Astrocyte of the hippocampus (primary cell): ENCODE measurements at regions not wholly inside any gene's neighbourhood (a gene's known extent, or its start where the extent isn't known, plus 50 kb on each side); places are given as distances from the start of the nearest gene placed in this dataset.
A peak's percentile ranks its signal among the peaks of the same experiment; 100 is the strongest.
"Not testable (repeated sequence)": the region's sequence is repeated elsewhere in the genome, so short reads cannot be mapped to it uniquely, and the experiment has no call there.

Source experiments
- DNase-seq: peaks from one replicate; pipeline ENCODE4 v3.0.0; 2011; ENCODE audit warnings: low read depth, low spot score

DNA sequence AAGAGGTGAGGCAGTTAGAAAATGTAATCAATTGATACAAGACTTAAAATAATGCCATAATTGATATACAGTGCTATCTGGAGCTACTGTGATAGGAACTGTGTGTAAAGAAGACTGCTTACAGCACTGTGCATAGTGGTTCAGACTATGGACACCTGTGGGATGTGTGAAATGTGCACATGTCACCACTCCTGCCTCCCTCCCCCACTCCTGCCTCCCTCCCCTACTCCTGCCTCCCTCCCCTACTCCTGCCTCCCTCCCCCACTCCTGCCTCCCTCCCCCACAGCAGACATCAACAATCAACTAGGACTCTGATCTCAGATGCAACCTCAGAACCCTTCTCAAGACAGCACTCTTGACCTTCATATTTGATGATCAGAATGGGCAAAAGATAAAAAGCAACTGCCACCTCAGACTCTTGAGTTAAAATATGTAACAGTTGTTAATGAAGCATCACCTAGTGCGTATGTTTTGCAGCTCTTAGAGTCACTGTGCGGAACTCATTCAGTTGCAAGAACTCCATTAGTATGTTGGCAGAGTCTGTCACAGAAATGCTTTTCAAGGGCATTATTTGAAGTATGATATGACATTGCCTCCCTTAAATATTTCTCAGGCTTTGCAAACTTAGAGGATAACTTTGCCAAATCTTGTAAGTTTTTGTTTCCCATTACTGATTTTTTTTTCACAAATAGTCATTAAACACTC is 255.2 kb upstream of the DDHD1 start:
- DNase-seq, result no peak

DNA sequence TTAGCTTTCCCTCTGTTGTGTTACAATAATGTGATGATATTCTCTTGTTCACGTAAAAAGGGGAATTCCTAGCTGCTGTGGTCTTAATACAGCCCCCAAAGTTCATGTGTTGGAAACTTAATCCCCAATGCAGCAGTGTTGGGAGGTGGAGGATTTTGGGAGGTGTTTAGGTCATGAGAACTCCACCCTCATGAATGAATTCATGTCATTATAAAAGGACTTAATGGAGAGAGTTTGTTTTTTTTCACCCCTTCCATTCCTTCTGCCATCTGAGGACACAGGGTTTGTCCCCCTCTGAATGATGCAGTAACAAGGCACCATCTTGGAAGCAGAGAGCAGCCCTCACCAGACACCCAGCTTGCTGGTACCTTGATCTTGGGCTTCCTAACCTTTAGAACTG is 253.4 kb upstream of the DDHD1 start:
- DNase-seq, result no peak

DNA sequence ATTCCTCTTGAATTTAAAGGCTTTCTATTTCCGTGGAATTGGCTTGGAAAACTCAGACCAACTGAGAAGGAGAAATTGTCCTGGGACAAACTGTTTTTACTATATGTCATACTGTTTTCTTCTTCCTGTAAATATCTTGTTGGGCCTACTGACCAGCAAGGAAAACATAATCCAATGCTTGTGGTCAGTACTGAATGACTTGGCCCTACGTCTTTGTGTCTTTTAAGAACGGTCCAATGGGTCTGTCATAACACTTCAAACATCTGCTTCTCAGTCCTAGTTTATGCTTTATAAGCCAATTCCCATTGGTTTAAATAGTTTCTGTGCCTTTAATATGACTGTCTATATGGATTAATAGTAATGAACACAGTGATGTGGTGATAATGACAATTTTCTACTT is 248.5 kb upstream of the DDHD1 start:
- no peak for DNase-seq

DNA sequence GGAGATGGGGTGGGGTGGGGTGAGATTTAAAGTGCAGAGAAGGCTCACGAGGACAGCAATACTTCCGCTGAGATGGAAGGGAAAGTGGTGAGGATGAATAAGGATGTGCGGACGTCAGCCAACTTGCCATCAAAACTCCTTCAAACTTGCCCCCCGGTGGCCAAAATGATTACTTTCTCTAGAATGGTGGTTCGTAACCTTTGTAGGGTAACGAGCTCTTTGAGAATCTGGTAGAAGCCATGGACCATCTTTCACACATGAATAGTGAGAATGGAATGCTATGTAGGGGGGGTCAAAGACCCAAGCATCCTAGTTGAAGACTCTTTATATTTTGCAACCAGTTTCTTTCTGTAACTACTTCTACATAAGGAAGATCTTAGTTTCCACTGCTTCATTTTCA is 245.9 kb upstream of the DDHD1 start:
- peak; percentile 73 for DNase-seq

DNA sequence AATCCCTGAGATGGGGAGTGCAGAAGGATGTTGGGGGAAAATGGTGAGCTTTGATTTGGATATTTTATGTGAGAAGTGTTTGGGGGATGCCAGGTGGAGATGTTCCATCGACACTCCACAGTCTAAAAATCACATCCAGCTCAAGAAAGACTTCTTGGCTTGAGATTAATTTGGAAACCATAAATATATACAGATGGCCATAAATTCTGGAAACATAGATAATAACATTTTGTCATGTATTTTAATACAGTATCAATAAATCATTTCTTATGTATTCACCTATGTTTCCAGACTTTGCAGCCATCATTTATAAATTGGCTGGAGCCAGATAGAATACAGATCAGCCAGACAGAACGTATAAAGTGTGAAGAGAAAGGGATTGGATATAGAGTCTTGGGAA is 245.5 kb upstream of the DDHD1 start:
- no peak for DNase-seq

DNA sequence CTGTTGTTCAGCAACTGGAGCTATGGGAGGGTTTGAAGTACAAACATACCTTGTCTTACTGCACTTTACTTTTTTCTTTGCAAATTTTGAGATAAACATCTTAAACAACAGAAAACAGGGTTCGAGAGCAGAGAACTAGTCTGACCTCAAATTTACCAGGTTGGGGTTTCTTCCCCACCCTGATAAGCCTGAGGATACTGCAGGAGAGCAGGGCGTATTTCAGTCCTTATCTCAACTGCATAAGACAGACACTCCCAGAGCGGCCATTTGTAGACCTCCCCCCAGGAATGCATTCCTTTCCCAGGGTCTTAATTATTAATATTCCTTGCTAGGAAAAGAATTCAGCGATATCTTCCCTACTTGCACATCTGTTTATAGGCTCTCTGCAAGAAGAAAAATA is 242.1 kb upstream of the DDHD1 start:
- DNase-seq, result not testable (repeated sequence)

DNA sequence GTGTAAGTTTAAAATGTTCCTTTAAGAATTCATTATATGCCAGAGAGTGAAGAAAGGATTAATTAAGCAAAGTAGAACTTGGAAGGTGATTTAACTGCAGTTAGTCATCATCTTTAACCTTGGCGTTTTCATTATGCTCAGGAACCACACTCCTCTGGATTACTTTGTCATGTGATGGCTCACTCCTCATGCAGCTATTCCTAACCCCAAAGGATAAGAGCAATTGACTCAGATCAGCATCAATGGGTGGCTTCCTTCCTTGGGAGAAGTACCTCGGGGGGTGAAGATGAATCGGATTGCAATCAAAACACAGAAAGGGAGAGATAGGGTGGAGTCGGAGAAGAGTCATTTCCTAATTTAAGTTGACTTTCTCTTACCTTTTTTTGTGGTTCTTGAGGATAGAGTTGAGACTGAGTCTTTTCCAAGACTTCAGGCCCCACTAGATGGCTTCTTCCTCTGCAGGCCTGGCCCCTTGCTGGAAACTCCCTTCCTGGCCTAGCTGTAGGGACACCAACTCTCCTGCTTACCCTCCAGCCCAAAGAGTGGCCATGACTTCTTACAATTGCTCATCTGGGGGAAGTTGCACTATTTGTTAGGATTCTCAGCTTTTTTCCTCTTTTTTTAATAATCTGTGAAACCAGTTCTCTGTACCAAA is 238.6 kb upstream of the DDHD1 start:
- peak; percentile 70 for DNase-seq

DNA sequence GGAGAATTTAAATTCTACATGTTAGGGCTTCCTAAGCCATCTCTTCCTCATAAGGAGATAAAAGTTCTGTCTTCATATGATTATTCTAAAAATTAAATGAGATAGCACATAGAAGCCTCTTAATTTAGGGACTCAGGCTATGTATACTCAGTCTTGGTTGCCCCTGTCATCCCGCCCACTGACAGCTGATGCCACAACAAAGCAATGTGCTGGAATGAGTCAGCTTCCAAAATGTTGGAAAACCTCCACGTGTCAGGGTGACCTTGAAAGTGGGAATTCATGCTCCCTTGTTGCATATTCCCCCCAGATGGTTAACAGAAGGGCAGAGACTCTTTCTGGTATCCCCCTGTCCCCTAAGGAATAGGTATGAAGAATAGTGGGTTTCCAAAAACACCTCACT is 238.0 kb upstream of the DDHD1 start:
- DNase-seq, result peak; percentile 75

DNA sequence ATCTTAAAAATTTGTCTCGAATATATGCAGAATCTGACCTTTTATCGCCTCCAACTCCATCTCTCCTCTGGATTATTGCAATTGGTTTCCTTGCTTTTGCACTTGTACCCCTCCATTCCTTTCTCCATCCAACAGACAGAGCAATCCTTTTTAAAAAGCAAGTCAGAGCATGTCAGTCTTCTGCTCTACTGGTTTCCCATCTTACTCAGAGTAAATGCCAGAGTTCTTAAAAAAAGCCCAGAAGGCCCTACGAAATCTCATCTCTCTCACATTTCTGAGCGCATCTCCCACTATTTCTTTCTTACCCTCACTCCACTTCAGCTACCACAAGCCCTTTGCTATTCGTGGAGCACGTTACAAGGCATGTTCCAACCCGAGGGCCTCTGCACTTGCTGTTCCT is 236.9 kb upstream of the DDHD1 start:
- DNase-seq, result no peak

DNA sequence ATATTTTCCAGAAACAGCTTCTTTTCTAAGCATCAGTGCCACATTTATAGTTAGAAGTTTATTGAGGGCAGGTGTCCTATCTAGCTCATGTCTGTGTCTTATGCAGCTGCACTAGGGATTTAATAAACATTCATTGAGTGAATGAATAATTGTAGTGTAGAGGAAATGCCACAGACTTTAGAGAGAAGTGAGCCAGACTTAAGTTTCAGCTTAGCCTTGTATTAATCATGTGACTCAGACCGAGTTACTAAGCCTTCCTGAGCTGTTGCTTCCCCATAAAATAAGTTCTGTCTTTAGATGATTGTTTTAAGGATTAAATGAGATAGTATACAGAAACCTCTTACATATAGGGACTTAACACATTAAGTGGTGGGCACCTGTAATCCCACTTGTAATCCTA is 236.1 kb upstream of the DDHD1 start:
- no peak for DNase-seq

DNA sequence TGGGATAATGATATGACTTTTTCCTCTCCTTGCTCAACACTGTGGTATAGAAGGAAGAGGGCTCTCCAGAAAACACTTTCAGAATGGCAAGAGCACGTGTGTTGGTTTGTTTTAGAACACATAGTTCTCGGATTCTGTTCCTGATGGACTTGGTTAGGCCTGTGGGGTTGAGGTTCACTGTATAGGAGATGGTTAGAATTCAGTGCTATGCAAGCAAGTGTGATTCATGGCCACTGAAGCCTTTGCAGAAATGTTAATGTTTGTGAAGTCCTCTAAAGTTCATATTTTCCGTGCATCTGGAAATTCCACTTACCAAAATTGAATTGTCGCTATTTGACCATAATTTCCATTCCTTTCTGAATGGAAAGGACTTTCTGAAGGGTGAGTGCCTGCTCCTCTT is 233.2 kb upstream of the DDHD1 start:
- DNase-seq, result no peak

DNA sequence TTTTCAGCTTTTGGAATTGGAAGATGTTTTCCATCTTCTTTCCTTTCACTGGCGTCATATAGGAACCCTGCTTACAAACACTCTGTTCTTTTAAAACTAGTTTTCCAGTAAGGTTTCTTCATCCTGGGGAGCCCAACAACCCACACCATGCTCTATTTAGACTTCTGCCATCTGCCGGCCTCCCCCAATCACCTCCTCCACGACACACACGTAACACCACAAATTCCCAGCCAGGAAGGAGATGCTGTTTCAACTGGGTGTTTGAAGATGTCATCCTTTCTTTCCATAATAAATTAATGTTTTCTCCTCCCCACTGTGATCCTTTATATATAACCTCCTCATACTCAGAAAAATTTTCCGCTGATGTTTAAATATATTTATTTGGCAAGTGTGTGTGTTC is 231.4 kb upstream of the DDHD1 start:
- DNase-seq, result no peak

DNA sequence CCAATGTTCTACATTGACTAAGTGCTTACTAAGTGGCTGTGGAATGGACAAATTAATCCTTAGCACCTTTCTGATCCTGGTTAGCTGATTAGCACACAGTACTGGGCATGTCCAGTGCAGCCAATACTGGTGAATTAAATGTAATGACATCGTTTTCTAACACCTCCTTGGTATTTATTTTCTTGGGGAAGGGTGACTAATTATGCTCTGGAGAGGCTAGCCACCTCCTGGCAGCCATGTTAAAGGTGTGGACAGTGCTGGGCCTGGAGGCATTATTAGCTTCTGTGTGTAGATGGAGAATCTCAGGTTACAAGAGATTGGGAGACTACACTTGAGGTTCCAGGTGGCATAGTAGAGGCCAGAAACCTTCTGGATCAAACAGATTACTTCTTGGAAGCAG is 230.9 kb upstream of the DDHD1 start:
- DNase-seq, result no peak

DNA sequence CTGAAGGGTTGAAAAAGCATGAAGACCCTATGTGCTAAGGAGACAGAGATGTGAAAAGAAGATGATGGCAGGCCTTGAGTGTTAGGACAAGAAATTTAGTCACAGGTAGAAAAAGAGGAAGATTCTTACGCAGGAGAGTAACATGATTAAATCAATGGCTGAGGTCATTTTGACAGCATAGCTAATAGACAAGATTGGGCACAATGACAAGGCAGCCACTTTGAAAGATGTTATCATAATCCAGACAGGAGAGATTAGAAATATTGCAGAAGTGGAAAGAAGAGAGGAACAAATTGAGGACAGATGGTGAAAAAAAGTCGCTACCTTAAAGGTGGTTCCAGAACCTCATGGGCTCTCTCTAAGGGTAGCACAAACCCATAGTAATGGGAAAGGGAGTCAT is 228.8 kb upstream of the DDHD1 start:
- no peak for DNase-seq

DNA sequence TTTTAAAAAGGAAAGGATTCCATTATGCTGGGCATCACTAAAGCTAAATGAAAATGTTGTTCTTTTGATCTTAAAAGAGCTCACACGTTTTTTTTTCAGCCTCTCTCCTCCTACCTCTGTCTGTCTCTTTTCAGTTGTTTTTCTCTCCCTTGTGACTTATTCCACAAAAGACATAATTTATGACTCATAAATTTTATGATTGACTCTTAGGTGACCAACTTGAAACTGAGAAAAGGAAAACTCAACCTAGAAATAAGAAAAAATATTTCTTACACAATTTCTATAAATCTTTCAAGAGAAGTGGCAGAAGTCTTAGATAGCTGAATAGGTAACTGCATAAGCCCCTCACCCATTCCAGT is 227.7 kb upstream of the DDHD1 start:
- DNase-seq, result no peak

DNA sequence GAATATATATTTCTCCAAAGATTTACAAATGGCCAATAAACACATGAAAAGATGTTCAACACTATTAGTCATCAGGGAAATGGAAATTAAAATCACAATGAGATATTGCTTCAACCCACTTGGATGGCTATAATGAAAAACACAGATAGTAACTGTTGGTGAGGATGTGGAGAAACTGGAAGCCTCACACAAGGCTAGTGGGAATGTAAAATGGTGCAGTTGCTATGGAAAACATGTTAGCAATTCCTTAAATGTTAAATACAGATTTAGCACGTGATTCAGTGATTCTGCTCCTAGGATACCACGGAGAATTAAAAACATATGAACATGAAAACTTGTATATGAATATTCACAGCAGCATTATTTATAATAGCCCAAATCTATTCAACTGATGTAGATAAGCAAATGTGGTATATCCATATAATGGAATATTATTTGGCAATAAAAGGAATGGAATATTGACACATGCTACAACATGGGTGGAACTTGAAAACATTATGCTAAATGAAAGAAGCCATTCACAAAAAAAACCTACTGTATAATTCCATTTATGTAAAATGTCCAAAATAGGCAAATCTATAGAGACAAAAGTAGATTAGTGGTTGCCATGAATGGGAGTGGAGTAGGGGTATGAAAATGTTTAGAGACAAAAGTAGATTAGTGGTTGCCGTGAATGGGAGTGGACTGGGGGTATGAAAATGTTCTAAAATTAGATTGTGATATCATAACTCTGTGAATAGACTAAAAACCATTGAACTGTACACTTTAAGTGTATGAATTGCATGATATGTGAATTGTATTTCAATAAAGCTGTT is 227.1 kb upstream of the DDHD1 start:
- no peak for DNase-seq

DNA sequence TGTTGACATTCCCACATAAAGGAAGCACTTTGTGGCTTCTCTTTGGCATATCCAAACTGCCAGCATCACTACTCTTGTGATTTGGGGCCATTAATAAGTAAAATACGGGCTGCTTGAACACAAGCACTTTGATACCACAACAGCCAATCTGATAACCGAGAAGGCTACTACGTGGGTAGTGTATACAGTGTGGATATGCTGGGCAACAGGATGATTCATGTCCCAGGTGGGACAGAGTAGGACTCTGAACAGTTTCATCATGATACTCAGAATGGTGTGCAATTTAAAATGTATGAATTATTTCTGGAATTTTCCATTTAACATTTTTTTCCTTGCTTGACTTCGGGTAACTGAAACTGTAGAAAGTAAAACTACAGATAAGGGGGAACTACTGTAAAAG is 225.0 kb upstream of the DDHD1 start:
- DNase-seq, result no peak

DNA sequence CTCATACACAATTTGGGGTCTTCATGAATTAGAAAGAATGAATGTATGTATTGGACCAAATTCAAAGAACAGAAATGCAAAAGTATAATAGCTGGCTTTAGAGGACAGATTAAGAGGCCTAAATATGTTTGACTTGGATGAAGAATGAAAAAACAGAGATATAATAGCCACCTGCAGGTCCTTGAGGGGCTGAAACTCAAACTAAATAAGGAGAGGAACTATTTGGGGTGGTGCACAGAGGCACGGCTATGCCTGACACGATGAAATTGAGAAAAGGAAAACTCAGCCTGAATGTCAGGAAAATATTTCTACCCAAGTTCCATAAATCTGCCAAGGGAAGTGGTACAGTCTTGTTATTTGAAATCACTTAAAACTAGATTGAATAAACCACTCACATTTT is 222.9 kb upstream of the DDHD1 start:
- no peak for DNase-seq

DNA sequence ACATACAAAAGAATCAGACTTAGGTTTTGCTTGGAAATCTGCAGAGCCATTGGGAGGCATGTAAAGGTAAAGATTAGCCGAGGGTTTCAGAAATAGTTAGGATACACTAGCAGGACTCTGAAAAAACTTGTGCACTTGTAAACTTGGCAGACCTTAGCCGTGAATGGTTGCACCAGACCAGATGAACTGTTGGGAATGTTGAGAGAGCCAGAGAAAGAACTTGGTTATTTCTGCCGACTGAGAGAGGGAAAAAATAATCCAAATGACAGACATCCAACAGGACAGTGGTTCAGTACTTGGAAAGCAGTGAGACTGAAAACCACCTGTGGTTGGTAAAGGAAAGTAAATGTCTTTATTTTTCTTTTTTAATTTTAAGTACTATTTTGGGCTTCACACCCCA is 222.5 kb upstream of the DDHD1 start:
- no peak for DNase-seq

DNA sequence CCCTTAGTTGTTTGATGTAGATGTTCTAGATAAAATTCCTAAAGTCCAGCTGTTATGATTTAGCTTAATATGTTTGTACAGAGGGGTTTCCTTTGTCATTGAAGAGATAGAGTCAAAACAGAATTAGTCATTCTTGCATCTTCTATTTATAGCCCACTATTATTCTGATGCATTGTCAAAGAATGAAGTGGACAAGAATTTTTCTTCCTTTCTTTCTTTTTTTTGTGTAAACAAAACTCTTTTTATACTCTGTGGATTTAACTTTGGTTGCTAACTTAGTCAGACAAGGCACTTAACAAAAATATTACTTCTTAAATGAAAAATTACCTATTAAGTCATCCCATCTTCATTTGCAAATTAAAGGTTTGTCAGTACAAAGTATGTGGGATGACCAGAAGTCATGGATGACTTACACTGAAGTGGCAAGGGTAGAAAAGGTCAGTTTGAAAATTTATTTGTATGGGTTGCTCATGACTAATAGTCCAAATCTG is 215.6 kb upstream of the DDHD1 start:
- peak; percentile 41 for DNase-seq

DNA sequence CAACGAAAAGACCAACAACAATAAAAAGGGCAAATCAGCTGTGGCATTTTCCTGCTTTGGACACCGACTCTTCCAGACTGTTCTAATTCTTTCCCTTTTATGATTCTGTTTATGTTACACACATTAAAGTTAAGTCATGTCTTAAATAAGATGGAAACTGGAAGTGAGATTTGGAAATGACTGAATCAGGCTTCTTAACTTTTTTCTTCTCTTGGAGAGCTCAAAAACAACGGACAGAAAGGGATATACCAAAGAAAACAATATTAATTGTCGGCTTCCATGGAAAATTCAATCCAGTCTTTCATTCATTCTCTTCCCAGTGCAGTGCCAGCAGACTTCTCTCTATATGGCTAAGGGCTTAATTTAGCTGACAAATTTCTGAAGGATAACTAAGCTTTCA is 214.9 kb upstream of the DDHD1 start:
- DNase-seq, result no peak

DNA sequence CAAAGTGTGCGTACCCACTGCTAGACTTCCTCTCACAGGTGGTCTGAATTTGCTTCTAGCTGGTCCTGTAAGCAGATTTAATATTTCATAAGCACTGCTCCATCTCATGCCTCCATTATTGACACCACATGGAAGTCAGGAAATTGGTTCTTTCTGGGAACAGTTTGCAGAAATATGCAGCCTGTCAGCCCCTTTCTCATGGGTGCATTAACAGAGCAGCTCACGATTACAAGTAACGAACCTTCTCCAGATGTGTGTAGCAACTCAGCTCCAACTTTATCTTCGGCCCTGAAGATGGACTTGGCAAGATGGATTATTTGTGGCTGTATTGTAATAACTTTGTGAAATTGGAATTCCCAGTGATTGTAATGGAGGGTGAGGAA is 214.5 kb upstream of the DDHD1 start:
- no peak for DNase-seq
